SK-N-SH (cell line): ENCODE measurements at regions not wholly inside any gene's neighbourhood (a gene's known extent, or its start where the extent isn't known, plus 50 kb on each side); places are given as distances from the start of the nearest gene placed in this dataset.

ENCODE experiments used
- CTCF ChIA-PET: fragments of 300-600, 350-600 bp; formaldehyde crosslinking; extraction: SDS; loops from one replicate; lab custom pipeline; 2021; lab: Yijun Ruan, JAX
- POLR2A ChIA-PET: fragments of 350-600 bp; sonication (Branson Sonifier 250); formaldehyde crosslinking; extraction: SDS; loops from one replicate; lab custom pipeline; 2020; ENCODE audit warnings: antibody characterized with exemption, inconsistent platforms; lab: Yijun Ruan, JAX
- DNase-seq: peaks from one replicate; pipeline ENCODE4 v3.0.0; 2012
- H2AFZ ChIP-seq: fragments of 200-600 bp; sonication (generic); 2 replicates; pipeline ENCODE4 v1.8.1; 2016; ENCODE audit warnings: antibody characterized with exemption, mild to moderate bottlenecking, low read depth
- H3F3A ChIP-seq: fragments of 200-600 bp; sonication (generic); replicated peaks from 2 replicates; pipeline ENCODE3; 2016; ENCODE audit warnings: antibody characterized with exemption, mild to moderate bottlenecking; ENCODE audit not compliant: insufficient read depth
- H3K27ac ChIP-seq, 2 experiments: fragments of 200-500 bp in 1 of 2; fragments of 200-600 bp in 1 of 2; sonication (Bioruptor generic) in 1 of 2; sonication (generic), shearing (Covaris generic) in 1 of 2; 2 replicates each; pipeline versions ENCODE4 v1.5.1 to v1.6.1; 2014 to 2016; ENCODE audit warnings: low read depth in 2 of 2, inconsistent platforms in 1 of 2, low read length in 1 of 2, mild to moderate bottlenecking in 1 of 2, mixed read lengths in 1 of 2
- H3K27me3 ChIP-seq: fragments of 200-600 bp; sonication (generic), shearing (Covaris generic); 2 replicates; pipeline ENCODE4 v1.6.1; 2016; ENCODE audit warnings: mixed run types; ENCODE audit not compliant: insufficient read depth
- H3K36me3 ChIP-seq, 2 experiments: fragments of 200-500 bp in 1 of 2; fragments of 200-600 bp in 1 of 2; sonication (Bioruptor generic) in 1 of 2; sonication (generic) in 1 of 2; replicated peaks in 1 of 2; 2 replicates each; pipeline versions ENCODE3 to v1.5.1; 2014 to 2016; ENCODE audit warnings: low read length in 1 of 2, mild to moderate bottlenecking in 1 of 2; ENCODE audit not compliant: insufficient read depth in 2 of 2, control insufficient read depth in 1 of 2
- H3K4me1 ChIP-seq, 2 experiments: fragments of 200-500 bp in 1 of 2; fragments of 200-600 bp in 1 of 2; sonication (Bioruptor generic) in 1 of 2; sonication (generic), shearing (Covaris generic) in 1 of 2; 2 replicates each; pipeline versions ENCODE4 v1.5.1 to v1.6.1; 2014 to 2016; ENCODE audit warnings: low read depth in 1 of 2, low read length in 1 of 2, mixed run types in 1 of 2; ENCODE audit not compliant: insufficient read depth in 2 of 2, control insufficient read depth in 1 of 2
- H3K4me2 ChIP-seq: fragments of 200-600 bp; sonication (generic), shearing (Covaris generic); 2 replicates; pipeline ENCODE4 v1.6.1; 2017; ENCODE audit warnings: mixed run types
- H3K4me3 ChIP-seq, 2 experiments: fragments of 200-500 bp in 1 of 2; fragments of 200-600 bp in 1 of 2; sonication (Bioruptor generic) in 1 of 2; sonication (generic), shearing (Covaris generic) in 1 of 2; 2 replicates each; pipeline versions ENCODE4 v1.5.1 to v1.8.1; 2014 to 2016; ENCODE audit warnings: low read depth in 2 of 2, inconsistent platforms in 1 of 2, low read length in 1 of 2, mild to moderate bottlenecking in 1 of 2, mixed read lengths in 1 of 2, moderate library complexity in 1 of 2
- H3K79me2 ChIP-seq: fragments of 200-600 bp; sonication (generic); 2 replicates; pipeline ENCODE4 v1.8.1; 2017; ENCODE audit warnings: mild to moderate bottlenecking; ENCODE audit not compliant: insufficient read depth
- H3K9ac ChIP-seq: fragments of 200-600 bp; sonication (generic); 2 replicates; pipeline ENCODE4 v1.6.1; 2017; ENCODE audit warnings: mixed run types
- H3K9me2 ChIP-seq: fragments of 200-600 bp; sonication (generic); 2 replicates; pipeline ENCODE4 v1.6.1; 2017; ENCODE audit warnings: mixed run types
- H3K9me3 ChIP-seq: fragments of 200-600 bp; sonication (generic); 2 replicates; pipeline ENCODE4 v1.6.1; 2017; ENCODE audit warnings: mixed run types, mild to moderate bottlenecking, moderate library complexity
- H4K20me1 ChIP-seq: fragments of 200-600 bp; sonication (generic); 2 replicates; pipeline ENCODE4 v1.6.1; 2017; ENCODE audit warnings: mild to moderate bottlenecking, mixed run types; ENCODE audit not compliant: insufficient read depth
- CTCF ChIP-seq: fragments of 200-600 bp; sonication (generic); IDR thresholded peaks from 2 replicates; pipeline ENCODE4 v1.6.1; 2017; ENCODE audit warnings: antibody characterized with exemption, mild to moderate bottlenecking, moderate library complexity
- EP300 ChIP-seq, 2 experiments: IDR thresholded peaks; 2 replicates each; pipeline versions ENCODE4 v1.4.0 to v1.6.1; 2012; ENCODE audit warnings: borderline replicate concordance in 1 of 2, low read depth in 1 of 2, low read length in 1 of 2
- EZH2phosphoT487 ChIP-seq: fragments of 200-600 bp; sonication (generic); IDR thresholded peaks from 2 replicates; pipeline ENCODE4 v1.6.1; 2017; ENCODE audit warnings: low read depth, mixed run types, mild to moderate bottlenecking, antibody characterized with exemption, moderate library complexity, borderline replicate concordance
- FOSL2 ChIP-seq: IDR thresholded peaks from 2 replicates; pipeline ENCODE4 v1.4.0; 2012; ENCODE audit warnings: low read depth, mild to moderate bottlenecking, moderate library complexity, borderline replicate concordance
- GATA2 ChIP-seq: sonication (generic); formaldehyde crosslinking; IDR thresholded peaks from 2 replicates; pipeline ENCODE4 v1.5.0; 2020; ENCODE audit warnings: mild to moderate bottlenecking, missing genetic modification reagents
- JUND ChIP-seq: IDR thresholded peaks from 2 replicates; pipeline ENCODE4 v1.4.0; 2012
- NFIC ChIP-seq: IDR thresholded peaks from 2 replicates; pipeline ENCODE4 v1.4.0; 2012; ENCODE audit warnings: borderline replicate concordance
- RAD21 ChIP-seq: IDR thresholded peaks from 2 replicates; pipeline ENCODE4 v1.6.1; 2012; ENCODE audit warnings: mild to moderate bottlenecking, low read length
- RCOR1 ChIP-seq: fragments of 150-350 bp; IDR thresholded peaks from 2 replicates; pipeline ENCODE4 v1.6.1; 2017; ENCODE audit warnings: antibody characterized with exemption, low read length
- REST ChIP-seq: IDR thresholded peaks from 2 replicates; pipeline ENCODE4 v1.6.1; 2012; ENCODE audit warnings: mild to moderate bottlenecking, low read depth, low read length, moderate library complexity
- RFX5 ChIP-seq: IDR thresholded peaks from 2 replicates; pipeline ENCODE4 v1.6.1; 2012; ENCODE audit warnings: mild to moderate bottlenecking, improper control_type of control experiment, low read length
- SIN3A ChIP-seq: IDR thresholded peaks from 2 replicates; pipeline ENCODE4 v1.6.1; 2012; ENCODE audit warnings: low read depth, mild to moderate bottlenecking, low read length, moderate library complexity, borderline replicate concordance
- TAF1 ChIP-seq: IDR thresholded peaks from 2 replicates; pipeline ENCODE4 v1.6.1; 2012; ENCODE audit warnings: low read depth, mild to moderate bottlenecking, low read length, moderate library complexity, borderline replicate concordance
- USF2 ChIP-seq: fragments of 150-350 bp; IDR thresholded peaks from 2 replicates; pipeline ENCODE4 v1.6.1; 2017; ENCODE audit warnings: antibody characterized with exemption, low read length, low read depth, borderline replicate concordance
- WGBS: methylation state at CpG from one replicate; pipeline ENCODE4 v1.1.6; 2017; ENCODE audit warnings: low lambda C conversion rate; 5-methylcytosine and 5-hydroxymethylcytosine counted together

GRCh38 chr15:61537337-61537736 lies 308.2 kb upstream of the RORA start:
- Histone ChIP-seq H3K27me3 (no peaks in the 10 kb centered on the region; the same call in 1 of the 2 replicates), H2AFZ (no peak overlapping the region), H3K36me3 (no peaks in the 10 kb centered on the region), H3K9ac (no peak overlapping the region), H3K79me2 (no peaks in the 10 kb centered on the region), H3K9me3 (no peaks in the 10 kb centered on the region), H3K4me1 (no peaks in the 10 kb centered on the region), H4K20me1 (no peaks in the 10 kb centered on the region), H3F3A (no peaks in the 10 kb centered on the region), H3K27ac (no peak overlapping the region), H3K9me2 (no peaks in the 10 kb centered on the region), H3K4me2 (no peak overlapping the region), H3K4me3 (no peak overlapping the region)
- TF ChIP-seq REST (no peak), SIN3A (no peak), RCOR1 (no peak), EP300 (IDR thresholded peaks at IDR 0.05; ENCODE audit: borderline replicate concordance in 1 of 2, low read depth in 1 of 2, low read length in 1 of 2) (no peak), CTCF (no peak), FOSL2 (no peak), NFIC (no peak), RAD21 (no peak), EZH2phosphoT487 (no peak), JUND (no peak), RFX5 (no peak), GATA2 (CRISPR knock-in tag) (no peak), TAF1 (no peak), USF2 (no peak)
- no peak for DNase-seq
- WGBS = 51% methylated on average over 3 of the region's 3 CpGs
- POLR2A ChIA-PET = no interaction called here
- CTCF ChIA-PET = interaction anchor here (1.7 kb wide), 1 partner anchor 9 kb away, joined by 4 read pairs; no protein-coding TSS in a partner anchor
